HG03175 (cell line): ENCODE measurements at regions not wholly inside any gene's neighbourhood (a gene's known extent, or its start where the extent isn't known, plus 50 kb on each side); places are given as distances from the start of the nearest gene placed in this dataset.
A peak's percentile ranks its signal among the peaks of the same experiment; 100 is the strongest.
"Not testable (repeated sequence)": the region's sequence is repeated elsewhere in the genome, so short reads cannot be mapped to it uniquely, and the experiment has no call there.

ENCODE experiments used
- ATAC-seq: cut with Tn5 transposase; IDR thresholded peaks from one replicate; pipeline ENCODE4 v1.9.1; 2021; ENCODE audit warnings: mild to moderate bottlenecking, moderate library complexity; ENCODE audit not compliant: unreplicated experiment

GRCh38 chr12:46553911-46554310, 181.3 kb upstream of the SLC38A2 start:
- no peak for ATAC-seq

GRCh38 chr12:46553266-46553665, 180.7 kb upstream of the SLC38A2 start:
- no peak for ATAC-seq

- no peak for ATAC-seq
These were observed 177.8 kb upstream of the SLC38A2 start for GRCh38 chr12:46550266-46550879.

GRCh38 chr12:46549527-46550265, 177.1 kb upstream of the SLC38A2 start:
- ATAC-seq, result no peak

GRCh38 chr12:46548605-46549071, 176.1 kb upstream of the SLC38A2 start:
- ATAC-seq, result no peak

- ATAC-seq, result no peak
These were observed 175.1 kb upstream of the SLC38A2 start for GRCh38 chr12:46547421-46548354.

- ATAC-seq, result peak; percentile 84
These were observed 174.2 kb upstream of the SLC38A2 start for GRCh38 chr12:46546634-46547273.

GRCh38 chr12:46543378-46543795, 170.8 kb upstream of the SLC38A2 start:
- not testable (repeated sequence) for ATAC-seq

GRCh38 chr12:46538976-46539375, 166.4 kb upstream of the SLC38A2 start:
- ATAC-seq, result no peak

- ATAC-seq, result no peak
These were observed 164.9 kb upstream of the SLC38A2 start for GRCh38 chr12:46537387-46537955.

- peak; percentile 92 for ATAC-seq
These were observed 163.7 kb upstream of the SLC38A2 start for GRCh38 chr12:46536316-46536715.

- ATAC-seq, result no peak
These were observed 163.3 kb upstream of the SLC38A2 start for GRCh38 chr12:46535907-46536306.

GRCh38 chr12:46535376-46535775, 162.8 kb upstream of the SLC38A2 start:
- no peak for ATAC-seq

- ATAC-seq, result no peak
These were observed 161.8 kb upstream of the SLC38A2 start for GRCh38 chr12:46534327-46534840.

- no peak for ATAC-seq
These were observed 161.2 kb upstream of the SLC38A2 start for GRCh38 chr12:46533723-46534122.

GRCh38 chr12:46531804-46532203, 159.2 kb upstream of the SLC38A2 start:
- no peak for ATAC-seq

GRCh38 chr12:46531059-46531785, 158.6 kb upstream of the SLC38A2 start:
- no peak for ATAC-seq

GRCh38 chr12:46530373-46531056, 157.9 kb upstream of the SLC38A2 start:
- no peak for ATAC-seq

- no peak for ATAC-seq
These were observed 153.7 kb upstream of the SLC38A2 start for GRCh38 chr12:46526233-46526632.
